ENCODE measurements at regions not wholly inside any gene's neighbourhood (a gene's known extent, or its start where the extent isn't known, plus 50 kb on each side); places are given as distances from the start of the nearest gene placed in this dataset.

DNA sequence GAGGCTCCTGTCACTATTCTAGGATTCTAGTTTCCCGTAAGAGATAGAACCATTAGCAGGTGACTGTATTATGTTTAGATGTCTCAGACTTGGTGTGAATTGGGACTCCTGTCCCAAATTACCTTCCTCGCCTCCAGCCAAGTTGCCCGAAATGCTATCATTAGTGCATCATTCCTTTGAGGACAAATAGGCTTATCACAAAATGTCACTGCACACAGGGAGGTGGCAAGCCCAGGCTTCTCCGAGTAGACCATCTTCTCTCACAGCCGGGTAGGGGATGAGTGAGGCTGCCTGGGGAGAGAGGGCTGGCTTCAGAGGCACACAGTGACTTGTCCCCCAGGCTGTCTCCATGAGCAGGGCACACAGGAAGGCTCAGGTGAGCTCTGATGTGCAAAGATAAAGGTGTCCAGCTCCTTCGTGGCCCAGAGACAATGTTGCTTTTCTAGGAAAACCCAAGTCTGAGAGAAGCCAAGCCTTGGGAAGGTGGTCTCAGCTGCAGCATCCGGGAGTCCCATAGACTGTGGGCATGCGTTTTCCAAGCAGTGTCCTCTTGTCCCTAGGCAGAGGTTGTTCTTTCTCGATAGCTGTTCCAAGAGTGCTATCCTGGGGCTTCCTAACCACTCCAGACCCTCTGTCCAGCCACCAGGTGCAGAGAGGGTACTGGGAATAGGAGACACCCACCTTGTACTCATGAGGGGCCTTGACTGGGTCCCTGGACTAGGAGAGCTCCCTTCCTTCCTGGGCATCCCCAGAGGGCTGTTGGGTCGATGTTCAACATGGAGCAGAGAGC lies 163.1 kb upstream of the TSHZ3 start:
- H3K9me3 ChIP-seq (ENCODE audit: control insufficient read depth, insufficient read depth, low read length): no peaks in the 10 kb centered on the region; the same call in 1 of the 2 replicates
- H3K27ac ChIP-seq (ENCODE audit: low read depth, low read length): no peak overlapping the region
- CTCF ChIA-PET: no interaction called here
- TF ChIP-seq, protein P1, sequence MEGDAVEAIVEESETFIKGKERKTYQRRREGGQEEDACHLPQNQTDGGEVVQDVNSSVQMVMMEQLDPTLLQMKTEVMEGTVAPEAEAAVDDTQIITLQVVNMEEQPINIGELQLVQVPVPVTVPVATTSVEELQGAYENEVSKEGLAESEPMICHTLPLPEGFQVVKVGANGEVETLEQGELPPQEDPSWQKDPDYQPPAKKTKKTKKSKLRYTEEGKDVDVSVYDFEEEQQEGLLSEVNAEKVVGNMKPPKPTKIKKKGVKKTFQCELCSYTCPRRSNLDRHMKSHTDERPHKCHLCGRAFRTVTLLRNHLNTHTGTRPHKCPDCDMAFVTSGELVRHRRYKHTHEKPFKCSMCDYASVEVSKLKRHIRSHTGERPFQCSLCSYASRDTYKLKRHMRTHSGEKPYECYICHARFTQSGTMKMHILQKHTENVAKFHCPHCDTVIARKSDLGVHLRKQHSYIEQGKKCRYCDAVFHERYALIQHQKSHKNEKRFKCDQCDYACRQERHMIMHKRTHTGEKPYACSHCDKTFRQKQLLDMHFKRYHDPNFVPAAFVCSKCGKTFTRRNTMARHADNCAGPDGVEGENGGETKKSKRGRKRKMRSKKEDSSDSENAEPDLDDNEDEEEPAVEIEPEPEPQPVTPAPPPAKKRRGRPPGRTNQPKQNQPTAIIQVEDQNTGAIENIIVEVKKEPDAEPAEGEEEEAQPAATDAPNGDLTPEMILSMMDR (IDR thresholded peaks at IDR 0.05; ENCODE audit: low read depth, low read length): no peak
- POLR2A ChIA-PET: no interaction called here
- peaks cover 12% of the 10 kb centered on the region for H3K27me3 ChIP-seq (ENCODE audit: control insufficient read depth, insufficient read depth, low read length)
- DNase-seq (ENCODE audit: low read depth, low spot score): no peak
- H3K4me3 ChIP-seq (ENCODE audit: low read depth, low read length): no peak overlapping the region

- DNase-seq (ENCODE audit: low read depth, low spot score): no peak
- H3K4me3 ChIP-seq (ENCODE audit: low read depth, low read length): no peak overlapping the region
- no peak overlapping the region for H3K27ac ChIP-seq (ENCODE audit: low read depth, low read length)
- H3K27me3 ChIP-seq (ENCODE audit: control insufficient read depth, insufficient read depth, low read length): peaks cover 12% of the 10 kb centered on the region
- CTCF ChIA-PET: no interaction called here
- POLR2A ChIA-PET: no interaction called here
- TF ChIP-seq, protein P1 (IDR thresholded peaks at IDR 0.05; ENCODE audit: low read depth, low read length): no peak
- no peaks in the 10 kb centered on the region; the same call in 1 of the 2 replicates for H3K9me3 ChIP-seq (ENCODE audit: control insufficient read depth, insufficient read depth, low read length)
Measured at GRCh38 chr19:31513841-31514240, 164.6 kb upstream of the TSHZ3 start.

DNA sequence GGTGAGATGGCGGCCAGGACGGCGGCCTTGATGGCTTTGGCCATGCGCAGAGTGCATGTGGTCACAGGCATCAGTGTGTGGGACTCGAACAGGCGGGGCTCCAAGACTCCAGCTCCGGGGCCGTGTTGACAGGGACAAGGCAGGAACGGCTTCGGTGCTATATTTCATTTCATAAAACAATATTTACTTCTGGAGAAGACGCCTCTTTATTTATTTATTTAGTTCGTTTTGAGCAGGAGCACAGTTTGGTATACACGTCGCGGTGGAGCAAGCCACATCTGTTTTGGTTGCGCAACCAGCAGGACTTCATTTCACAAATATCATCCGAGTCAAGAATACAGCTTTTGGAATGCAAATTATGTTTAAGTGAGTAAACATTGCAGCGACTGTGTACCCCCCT lies 166.7 kb upstream of the TSHZ3 start:
- no peaks in the 10 kb centered on the region; the same call in 1 of the 2 replicates for H3K9me3 ChIP-seq (ENCODE audit: control insufficient read depth, insufficient read depth, low read length)
- no peak overlapping the region for H3K27ac ChIP-seq (ENCODE audit: low read depth, low read length)
- TF ChIP-seq, protein P1 (IDR thresholded peaks at IDR 0.05; ENCODE audit: low read depth, low read length): no peak
- H3K4me3 ChIP-seq (ENCODE audit: low read depth, low read length): no peak overlapping the region
- DNase-seq (ENCODE audit: low read depth, low spot score): no peak
- peaks cover 12% of the 10 kb centered on the region for H3K27me3 ChIP-seq (ENCODE audit: control insufficient read depth, insufficient read depth, low read length)
- ChIA-PET POLR2A (interaction anchor here (0.7 kb wide), 1 partner anchor 522 kb away, joined by 3 read pairs; no protein-coding TSS in a partner anchor), CTCF (no interaction called here)

DNA sequence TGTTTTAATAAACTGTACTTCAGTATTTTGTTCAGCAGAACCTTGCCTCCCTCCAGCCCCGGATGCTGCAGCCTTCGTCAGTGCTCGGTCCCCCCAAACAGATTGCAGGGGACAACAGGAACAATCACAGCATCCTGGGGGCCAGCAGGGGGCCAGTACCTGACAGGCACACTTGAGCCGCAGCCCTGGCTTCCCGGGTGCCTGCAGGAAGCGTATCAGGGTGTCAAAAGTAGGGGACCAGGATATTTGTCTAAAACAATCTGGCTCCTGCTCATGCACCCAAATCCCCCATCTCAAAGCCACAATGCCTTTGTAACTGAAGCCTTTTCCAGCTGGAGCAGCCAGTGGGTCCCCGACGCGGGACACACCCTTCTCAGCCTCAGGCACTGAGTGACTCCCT lies 167.5 kb upstream of the TSHZ3 start:
- no peak overlapping the region for H3K27ac ChIP-seq (ENCODE audit: low read depth, low read length)
- H3K9me3 ChIP-seq (ENCODE audit: control insufficient read depth, insufficient read depth, low read length): no peaks in the 10 kb centered on the region; the same call in 1 of the 2 replicates
- H3K4me3 ChIP-seq (ENCODE audit: low read depth, low read length): no peak overlapping the region
- H3K27me3 ChIP-seq (ENCODE audit: control insufficient read depth, insufficient read depth, low read length): peaks cover 12% of the 10 kb centered on the region
- ChIA-PET CTCF (no interaction called here), POLR2A (no interaction called here)
- TF ChIP-seq, protein P1 (IDR thresholded peaks at IDR 0.05; ENCODE audit: low read depth, low read length): no peak
- no peak for DNase-seq (ENCODE audit: low read depth, low spot score)

All from AG04450 (cell line).